Mucosa of rectum (tissue), 2 donors: ENCODE measurements at regions not wholly inside any gene's neighbourhood (a gene's known extent, or its start where the extent isn't known, plus 50 kb on each side); places are given as distances from the start of the nearest gene placed in this dataset.
"Not testable (repeated sequence)": the region's sequence is repeated elsewhere in the genome, so short reads cannot be mapped to it uniquely, and the experiment has no call there.

Experiments
- H3K27ac ChIP-seq, 2 donors: one replicate each; pipeline ENCODE4 v1.7.0; 2013; ENCODE audit warnings: inconsistent platforms in 2 of 2, low read depth in 2 of 2, low read length in 2 of 2
- H3K27me3 ChIP-seq, 2 donors: one replicate each; pipeline ENCODE4 v1.7.0; 2013; ENCODE audit warnings: low read length in 2 of 2; ENCODE audit not compliant: control insufficient read depth in 2 of 2, insufficient read depth in 2 of 2
- H3K36me3 ChIP-seq, 2 donors: one replicate each; pipeline ENCODE4 v1.7.0; 2013; ENCODE audit warnings: low read length in 2 of 2; ENCODE audit not compliant: control insufficient read depth in 2 of 2, insufficient read depth in 2 of 2
- H3K4me1 ChIP-seq, 2 donors: one replicate each; pipeline ENCODE4 v1.7.0; 2013; ENCODE audit warnings: low read length in 2 of 2, mild to moderate bottlenecking in 1 of 2; ENCODE audit not compliant: control insufficient read depth in 2 of 2, insufficient read depth in 2 of 2
- H3K4me3 ChIP-seq, 2 donors: one replicate each; pipeline ENCODE4 v1.7.0; 2013; ENCODE audit warnings: low read length in 2 of 2
- H3K9ac ChIP-seq, 2 donors: one replicate each; pipeline ENCODE4 v1.7.0; 2013; ENCODE audit warnings: low read length in 2 of 2, low read depth in 1 of 2, mild to moderate bottlenecking in 1 of 2
- H3K9me3 ChIP-seq, 2 donors: one replicate each; pipeline ENCODE4 v1.7.0; 2013; ENCODE audit warnings: low read length in 2 of 2; ENCODE audit not compliant: control insufficient read depth in 2 of 2
- donor health status: healthy.
- donor health status: Normal muscosa, but diverticular disease.

DNA sequence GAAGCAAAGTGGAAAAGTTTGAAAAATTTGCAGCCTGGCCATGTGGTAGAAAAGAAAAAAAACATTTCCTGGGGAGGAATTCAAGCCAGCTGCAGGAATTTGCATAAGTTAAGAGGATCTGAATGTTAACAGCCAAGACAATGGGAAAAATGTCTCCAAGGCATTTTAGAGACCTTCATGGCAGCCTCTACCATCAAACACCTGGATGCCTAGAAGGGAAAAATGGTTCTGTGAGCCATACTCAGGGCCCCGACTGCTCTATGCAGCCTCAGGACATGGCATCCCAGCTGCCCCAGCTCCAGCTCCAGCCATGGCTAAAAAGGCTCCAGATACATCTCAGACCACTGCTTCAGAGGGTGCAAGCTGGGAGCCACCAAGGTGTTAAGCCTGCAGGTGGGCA lies 149.1 kb upstream of the SOX6 start:
- H3K36me3 ChIP-seq, result no peaks in the 10 kb centered on the region
- no peaks in the 10 kb centered on the region for H3K9me3 ChIP-seq
- no peak overlapping the region for H3K27ac ChIP-seq
- H3K4me1 ChIP-seq, result no peaks in the 10 kb centered on the region
- no peaks in the 10 kb centered on the region for H3K27me3 ChIP-seq
- H3K4me3 ChIP-seq, result no peak overlapping the region
- no peak overlapping the region for H3K9ac ChIP-seq

GRCh38 chr11:16503891-16504290 lies 147.5 kb upstream of the SOX6 start:
- not testable (repeated sequence) for H3K9ac ChIP-seq, H3K4me3 ChIP-seq, H3K36me3 ChIP-seq, H3K9me3 ChIP-seq, H3K4me1 ChIP-seq, H3K27ac ChIP-seq, H3K27me3 ChIP-seq

DNA sequence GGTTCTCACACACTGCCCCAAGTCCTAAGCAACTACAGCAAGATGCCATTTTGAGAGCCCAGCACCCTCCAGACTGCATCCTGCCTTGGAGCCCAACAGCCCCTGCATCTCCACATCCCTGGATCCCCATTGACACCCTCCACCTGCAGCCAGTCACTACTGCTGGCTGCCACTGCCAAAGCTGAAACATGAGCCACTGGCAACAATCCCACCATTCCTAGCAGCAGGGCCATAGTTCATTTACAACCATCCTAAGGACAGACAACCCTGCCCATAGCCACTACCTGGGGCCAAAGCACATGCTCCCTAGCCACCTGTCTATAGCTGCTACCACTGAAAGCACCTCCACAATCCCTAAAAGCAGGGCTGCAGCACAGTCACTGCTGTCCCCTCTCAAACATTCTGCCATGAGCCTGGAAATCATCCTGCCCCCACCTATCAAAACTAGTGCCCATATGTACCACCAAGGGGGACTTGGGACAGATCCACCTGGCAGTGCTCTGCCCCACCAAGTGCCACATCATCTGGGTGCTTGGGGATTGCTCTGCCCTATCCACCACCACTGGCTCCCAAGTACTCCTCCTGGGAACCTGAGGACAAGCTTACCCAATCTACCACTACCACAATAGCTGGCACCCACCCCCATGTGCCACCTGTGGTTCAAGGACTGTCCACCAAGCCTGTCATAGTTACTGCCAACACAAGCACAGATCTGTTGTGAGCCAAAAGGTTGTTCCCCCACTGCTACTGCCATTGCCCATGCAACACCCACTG lies 138.8 kb upstream of the SOX6 start:
- H3K27ac ChIP-seq, result no peak overlapping the region
- no peak overlapping the region for H3K9ac ChIP-seq
- H3K27me3 ChIP-seq, result no peaks in the 10 kb centered on the region
- no peaks in the 10 kb centered on the region for H3K36me3 ChIP-seq
- no peak overlapping the region for H3K4me3 ChIP-seq
- no peaks in the 10 kb centered on the region for H3K9me3 ChIP-seq
- no peaks in the 10 kb centered on the region for H3K4me1 ChIP-seq

- Histone ChIP-seq H3K36me3 (no peaks in the 10 kb centered on the region), H3K9ac (no peak overlapping the region), H3K4me3 (no peak overlapping the region), H3K4me1 (no peaks in the 10 kb centered on the region), H3K9me3 (no peaks in the 10 kb centered on the region), H3K27ac (no peak overlapping the region), H3K27me3 (no peaks in the 10 kb centered on the region)
Observed at GRCh38 chr11:16484434-16484833, 128.1 kb upstream of the SOX6 start.

DNA sequence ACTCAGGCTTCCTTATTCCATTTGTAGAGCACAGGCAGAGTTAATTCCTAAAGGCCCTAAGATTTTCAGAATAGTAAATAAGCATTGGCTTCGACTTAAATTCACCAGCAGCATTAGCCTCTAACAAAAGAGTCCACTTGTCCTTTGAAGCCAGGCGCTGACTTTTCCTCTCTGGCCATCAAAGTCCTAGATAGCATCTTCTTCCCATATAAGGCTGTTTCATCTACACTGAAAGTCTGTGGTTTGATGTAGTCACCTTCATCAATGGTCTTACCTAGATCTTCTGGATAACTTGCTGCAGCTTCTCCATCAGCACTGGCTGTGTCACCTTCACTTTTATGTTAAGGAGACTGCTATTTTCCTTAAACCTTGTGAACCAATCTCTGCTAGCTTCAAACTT lies 118.3 kb upstream of the SOX6 start:
- Histone ChIP-seq H3K27me3 (no peaks in the 10 kb centered on the region), H3K9me3 (no peaks in the 10 kb centered on the region), H3K4me1 (no peaks in the 10 kb centered on the region), H3K27ac (no peak overlapping the region), H3K9ac (no peak overlapping the region), H3K4me3 (no peak overlapping the region), H3K36me3 (no peaks in the 10 kb centered on the region)

- no peak overlapping the region for H3K9ac ChIP-seq
- H3K4me1 ChIP-seq, result no peaks in the 10 kb centered on the region
- no peaks in the 10 kb centered on the region for H3K27me3 ChIP-seq
- no peaks in the 10 kb centered on the region for H3K9me3 ChIP-seq
- H3K4me3 ChIP-seq, result no peak overlapping the region
- no peak overlapping the region for H3K27ac ChIP-seq
- H3K36me3 ChIP-seq, result no peaks in the 10 kb centered on the region
Observed at GRCh38 chr11:16469968-16470367, 113.6 kb upstream of the SOX6 start.

- no peak overlapping the region for H3K9ac ChIP-seq
- no peaks in the 10 kb centered on the region for H3K9me3 ChIP-seq
- no peaks in the 10 kb centered on the region for H3K36me3 ChIP-seq
- no peak overlapping the region for H3K4me3 ChIP-seq
- H3K27me3 ChIP-seq, result no peaks in the 10 kb centered on the region
- H3K27ac ChIP-seq, result no peak overlapping the region
- no peaks in the 10 kb centered on the region for H3K4me1 ChIP-seq
Observed at GRCh38 chr11:16468735-16469453, 112.5 kb upstream of the SOX6 start.

DNA sequence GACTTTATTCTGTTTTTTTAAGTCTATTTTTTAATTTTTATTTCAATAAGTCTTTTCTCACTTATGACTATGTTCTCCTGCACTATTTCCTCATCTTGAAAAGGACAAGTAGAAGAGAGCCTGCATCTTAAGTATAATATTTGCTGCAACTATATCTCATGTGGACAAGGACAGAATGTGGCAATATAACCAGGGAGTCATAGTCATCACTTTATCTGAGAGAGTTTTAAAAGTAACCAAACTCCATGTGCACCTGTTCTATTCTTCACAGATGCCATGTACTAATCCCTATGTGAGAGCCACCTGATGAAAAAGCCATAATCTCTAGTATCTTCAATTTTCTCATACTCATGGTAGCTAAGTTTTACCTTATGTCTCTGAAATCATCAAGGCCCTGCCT lies 104.2 kb upstream of the SOX6 start:
- Histone ChIP-seq H3K36me3 (no peaks in the 10 kb centered on the region), H3K9ac (no peak overlapping the region), H3K4me3 (no peak overlapping the region), H3K4me1 (no peaks in the 10 kb centered on the region), H3K27me3 (no peaks in the 10 kb centered on the region), H3K27ac (no peak overlapping the region), H3K9me3 (no peaks in the 10 kb centered on the region)

DNA sequence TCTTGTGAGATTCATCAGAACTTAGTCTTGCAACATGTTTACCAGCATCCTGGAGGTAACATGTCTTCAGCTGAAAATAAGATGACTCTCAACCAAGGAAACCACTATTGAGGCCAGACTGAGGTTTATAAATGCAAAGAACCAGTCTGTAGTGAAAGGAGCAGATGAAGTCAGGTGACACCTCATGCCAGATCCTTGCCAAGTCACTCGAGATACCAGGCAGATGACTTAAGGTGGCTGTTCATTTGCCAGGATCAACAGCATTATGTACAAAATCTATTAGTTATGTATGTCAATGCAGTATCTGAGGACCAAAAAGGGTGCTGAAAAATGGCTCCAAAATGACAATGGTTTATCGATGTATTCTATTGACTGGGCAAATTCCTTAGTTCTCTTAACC lies 100.0 kb upstream of the SOX6 start:
- no peak overlapping the region for H3K27ac ChIP-seq
- no peaks in the 10 kb centered on the region for H3K27me3 ChIP-seq
- no peaks in the 10 kb centered on the region for H3K9me3 ChIP-seq
- no peak overlapping the region for H3K4me3 ChIP-seq
- H3K4me1 ChIP-seq, result no peaks in the 10 kb centered on the region
- H3K9ac ChIP-seq, result no peak overlapping the region
- H3K36me3 ChIP-seq, result no peaks in the 10 kb centered on the region

DNA sequence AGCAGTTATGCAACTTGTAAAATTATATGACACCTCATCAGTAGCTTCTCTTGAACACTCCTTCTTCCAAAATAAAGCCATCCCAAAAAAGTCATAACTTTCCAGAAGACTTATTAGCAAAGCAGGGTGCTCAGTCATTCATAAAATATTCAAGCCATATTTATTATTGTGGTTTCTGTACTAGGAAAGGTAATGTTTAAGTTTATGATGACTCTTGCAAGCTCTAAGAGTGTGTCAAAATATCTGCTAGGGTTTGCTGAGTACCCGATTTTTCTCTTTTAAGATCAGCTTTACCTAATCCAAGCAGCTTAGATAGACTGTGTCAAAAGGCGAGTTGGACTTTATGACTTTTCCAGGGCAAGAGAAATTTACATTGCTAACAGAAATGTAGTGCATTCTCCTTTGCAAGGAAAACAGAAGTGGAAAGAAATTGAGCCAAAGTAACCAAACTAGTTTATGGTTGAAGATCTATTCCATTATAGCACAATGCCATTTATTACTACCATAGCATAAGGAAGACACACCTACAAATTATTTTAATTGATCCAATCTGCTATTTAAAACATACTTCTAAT lies 98.0 kb upstream of the SOX6 start:
- Histone ChIP-seq H3K9me3 (no peaks in the 10 kb centered on the region), H3K4me3 (no peak overlapping the region), H3K9ac (no peak overlapping the region), H3K27me3 (no peaks in the 10 kb centered on the region), H3K36me3 (no peaks in the 10 kb centered on the region), H3K27ac (no peak overlapping the region), H3K4me1 (no peaks in the 10 kb centered on the region)
